HG03439 (cell line): ENCODE measurements at regions not wholly inside any gene's neighbourhood (a gene's known extent, or its start where the extent isn't known, plus 50 kb on each side); places are given as distances from the start of the nearest gene placed in this dataset.

Experiments used
- ATAC-seq: cut with Tn5 transposase; IDR thresholded peaks from one replicate; pipeline ENCODE4 v1.9.1; 2021; ENCODE audit warnings: mild to moderate bottlenecking, moderate library complexity; ENCODE audit not compliant: unreplicated experiment

GRCh38 chr18:56323673-56324072 is 314.7 kb downstream of the TXNL1 start:
- no peak for ATAC-seq

GRCh38 chr18:56322406-56322805 is 316.0 kb downstream of the TXNL1 start:
- no peak for ATAC-seq

GRCh38 chr18:56321470-56321869 is 316.9 kb downstream of the TXNL1 start:
- ATAC-seq: no peak

- no peak for ATAC-seq
These were observed 318.4 kb downstream of the TXNL1 start for GRCh38 chr18:56319953-56320352.

GRCh38 chr18:56316727-56317126 is 321.7 kb downstream of the TXNL1 start:
- ATAC-seq: no peak

GRCh38 chr18:56315363-56315762 is 323.0 kb downstream of the TXNL1 start:
- no peak for ATAC-seq

GRCh38 chr18:56314396-56314795 is 324.0 kb downstream of the TXNL1 start:
- ATAC-seq: no peak

GRCh38 chr18:56312551-56313335 is 325.6 kb downstream of the TXNL1 start:
- ATAC-seq: no peak

- ATAC-seq: no peak
These were observed 329.3 kb downstream of the TXNL1 start for GRCh38 chr18:56309104-56309503.

- ATAC-seq: no peak
These were observed 330.8 kb downstream of the TXNL1 start for GRCh38 chr18:56307354-56308170.

GRCh38 chr18:56306797-56307196 is 331.6 kb downstream of the TXNL1 start:
- ATAC-seq: no peak

GRCh38 chr18:56305583-56305982 is 332.8 kb downstream of the TXNL1 start:
- ATAC-seq: no peak

GRCh38 chr18:56302156-56302555 is 336.2 kb downstream of the TXNL1 start:
- no peak for ATAC-seq

GRCh38 chr18:56299740-56300139 is 338.7 kb downstream of the TXNL1 start:
- ATAC-seq: no peak

- no peak for ATAC-seq
These were observed 339.5 kb downstream of the TXNL1 start for GRCh38 chr18:56298935-56299334.

- no peak for ATAC-seq
These were observed 342.0 kb downstream of the TXNL1 start for GRCh38 chr18:56296381-56296780.

- ATAC-seq: no peak
These were observed 343.8 kb downstream of the TXNL1 start for GRCh38 chr18:56294484-56295183.

GRCh38 chr18:56291294-56291693 is 347.1 kb downstream of the TXNL1 start:
- ATAC-seq: no peak

- ATAC-seq: no peak
These were observed 349.0 kb downstream of the TXNL1 start for GRCh38 chr18:56289381-56289780.

GRCh38 chr18:56286775-56287325 is 351.5 kb downstream of the TXNL1 start:
- no peak for ATAC-seq

GRCh38 chr18:56285387-56286065 is 352.9 kb downstream of the TXNL1 start:
- no peak for ATAC-seq
